ENCODE measurements at regions not wholly inside any gene's neighbourhood (a gene's known extent, or its start where the extent isn't known, plus 50 kb on each side); places are given as distances from the start of the nearest gene placed in this dataset.
"Not testable (repeated sequence)": the region's sequence is repeated elsewhere in the genome, so short reads cannot be mapped to it uniquely, and the experiment has no call there.

DNA sequence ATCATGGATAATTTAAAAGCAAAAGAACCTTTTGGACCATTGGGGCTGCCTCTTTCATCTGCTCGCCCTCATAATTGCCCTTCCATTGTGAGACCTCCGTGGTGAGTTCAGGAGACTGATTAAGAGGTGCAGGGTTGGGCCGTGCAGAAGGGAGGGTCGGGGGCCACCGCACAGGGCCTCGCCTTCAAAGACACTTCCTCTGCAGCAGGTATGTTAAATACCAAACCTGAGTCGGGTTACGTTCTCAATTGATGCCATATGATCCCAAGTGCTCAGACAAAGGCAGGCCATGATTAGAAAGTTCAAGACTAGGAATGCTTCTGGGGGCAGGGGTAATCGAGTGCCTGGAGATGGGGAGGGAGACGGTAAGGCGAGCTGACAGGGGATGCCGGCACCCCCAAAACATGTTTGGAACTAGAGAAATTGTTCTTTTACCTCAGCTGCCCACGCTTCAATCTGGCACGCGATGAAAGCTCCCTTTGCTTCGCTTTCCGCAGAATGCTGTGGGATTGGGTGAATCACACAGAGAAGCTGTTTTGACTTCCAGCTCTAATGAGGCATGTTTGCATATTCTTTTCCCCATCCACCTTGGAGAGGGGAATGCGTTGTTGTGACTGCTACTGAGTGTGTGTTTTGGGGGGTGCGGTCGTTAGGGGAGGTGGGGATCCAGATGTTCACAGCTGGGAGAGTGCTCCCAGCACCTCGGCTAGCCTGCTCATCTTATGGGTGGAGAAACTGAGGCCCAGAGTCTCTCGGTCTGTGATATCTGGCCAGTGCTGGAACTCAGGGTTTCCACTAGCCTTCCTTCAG is 309.1 kb downstream of the MYCN start:
- DNase-seq, result no peak

DNA sequence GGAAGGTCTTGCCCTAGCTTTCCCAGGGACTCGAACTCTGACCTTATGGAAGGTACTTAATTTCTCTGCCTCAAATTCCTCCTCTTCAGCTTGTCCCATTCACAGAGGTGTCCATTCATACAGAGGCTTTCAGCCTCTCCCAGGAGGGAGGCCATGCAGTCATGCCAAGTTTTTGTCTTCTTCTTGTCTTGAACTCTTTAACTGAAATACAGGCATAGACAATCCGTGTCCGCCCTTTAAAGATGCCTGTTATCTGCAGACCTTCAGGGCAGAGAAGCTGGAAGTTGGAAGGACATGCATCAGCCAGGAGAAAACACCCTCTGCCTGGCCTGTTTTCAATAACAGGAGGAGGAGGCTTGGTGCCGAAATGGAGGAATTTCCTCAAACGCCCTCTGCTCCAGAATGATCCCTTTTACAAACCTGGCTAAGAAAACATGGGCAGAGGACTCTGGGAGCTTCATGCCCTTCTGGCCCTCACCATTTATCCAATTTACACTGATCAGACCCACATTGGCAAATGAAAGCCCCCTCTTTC is 308.3 kb downstream of the MYCN start:
- DNase-seq, result no peak

- DNase-seq, result no peak
These were observed 307.2 kb downstream of the MYCN start for GRCh38 chr2:16247326-16248122.

- DNase-seq, result no peak
These were observed 306.6 kb downstream of the MYCN start for GRCh38 chr2:16246911-16247310.

DNA sequence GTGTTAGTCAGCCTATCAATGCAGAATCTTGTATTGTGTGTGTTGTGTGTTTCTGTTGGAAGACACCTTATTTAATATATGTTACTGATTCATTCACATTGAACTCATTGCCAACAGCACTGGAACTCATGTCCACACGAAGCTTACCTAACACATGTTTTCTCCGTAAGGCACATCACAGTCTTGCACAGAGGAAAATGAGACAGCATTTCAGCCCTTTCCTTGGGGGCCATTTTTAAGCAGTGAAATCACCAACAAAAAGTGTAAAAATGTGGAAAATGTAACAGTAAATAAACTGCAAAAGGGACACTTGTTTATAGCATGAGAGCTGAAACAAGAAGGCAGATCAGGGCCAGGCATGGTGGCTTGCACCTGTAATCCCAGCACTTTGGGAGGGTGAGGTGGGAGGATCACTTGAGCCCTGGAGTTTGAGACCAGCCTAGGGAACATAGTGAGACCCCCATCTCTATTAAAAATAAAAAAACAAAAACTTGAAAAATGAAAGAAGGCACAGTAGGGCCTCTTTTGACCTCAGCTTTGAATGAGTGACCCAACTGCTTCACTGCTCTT is 306.0 kb downstream of the MYCN start:
- DNase-seq, result no peak

DNA sequence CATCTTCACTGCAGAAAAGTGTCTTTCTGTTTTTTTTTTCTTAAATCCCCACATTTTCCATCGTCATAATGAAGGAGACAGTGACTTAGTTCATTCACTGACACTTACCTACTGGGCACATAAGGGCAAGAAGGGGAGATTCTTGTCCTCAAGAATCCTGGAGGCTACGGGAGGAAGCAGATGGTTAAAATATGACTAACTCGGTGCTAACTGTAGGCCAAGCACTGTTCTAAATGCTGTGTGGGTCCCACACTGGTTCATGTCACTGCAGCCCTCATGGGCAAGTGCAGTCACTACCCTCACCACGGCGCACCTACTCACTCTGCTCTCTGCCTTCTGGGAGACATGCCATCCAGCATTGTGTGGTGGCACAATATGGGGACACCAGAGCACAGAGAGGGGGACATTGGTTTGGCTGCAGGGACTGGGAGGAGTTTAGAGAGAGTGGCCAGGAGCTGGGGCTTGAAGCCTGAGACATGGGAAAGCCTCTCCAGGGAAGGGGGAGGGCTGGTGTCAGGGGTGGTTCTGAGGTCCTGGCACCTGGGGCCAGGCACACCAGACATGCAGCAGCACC is 305.2 kb downstream of the MYCN start:
- DNase-seq, result no peak

- no peak for DNase-seq
These were observed 304.6 kb downstream of the MYCN start for GRCh38 chr2:16244966-16245320.

DNA sequence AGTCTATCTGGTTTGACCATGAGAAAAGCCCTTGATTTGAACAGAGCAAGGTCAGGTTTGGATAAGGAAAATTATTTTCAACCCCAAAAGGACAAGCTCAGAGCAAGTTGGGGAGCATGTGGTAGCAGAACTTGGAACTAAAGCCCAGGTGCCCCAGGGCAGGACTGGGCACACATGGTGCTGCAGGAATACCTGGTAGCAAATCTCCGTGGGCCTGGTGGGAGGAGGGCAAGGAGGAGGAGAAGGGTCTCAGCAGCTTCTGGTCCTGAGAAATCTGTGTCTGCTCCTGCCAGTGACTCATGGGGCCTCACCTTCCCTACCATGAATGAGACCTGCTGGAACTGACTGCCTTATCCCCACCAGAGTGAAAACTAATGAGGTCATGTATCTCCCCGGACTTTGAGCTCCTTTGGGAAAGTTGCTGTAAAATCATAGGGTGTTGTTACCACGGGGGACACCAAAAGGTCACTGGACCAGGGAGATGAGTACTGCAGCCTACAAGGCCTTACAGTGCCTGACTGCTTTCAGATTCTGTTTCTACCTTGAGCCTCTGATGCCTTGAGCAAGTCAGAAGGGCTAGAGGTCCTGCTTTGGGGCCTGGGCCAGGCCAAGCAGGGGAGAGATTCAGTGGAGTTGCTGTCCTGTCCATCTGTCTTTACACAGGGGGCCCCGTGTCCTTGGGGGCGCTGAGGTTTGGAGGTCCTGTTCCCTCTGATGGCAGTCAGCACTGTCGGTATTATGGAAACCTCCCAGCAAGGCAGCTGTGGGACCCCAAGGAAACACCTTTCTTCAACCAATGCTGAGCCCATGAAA is 304.0 kb downstream of the MYCN start:
- DNase-seq, result no peak

DNA sequence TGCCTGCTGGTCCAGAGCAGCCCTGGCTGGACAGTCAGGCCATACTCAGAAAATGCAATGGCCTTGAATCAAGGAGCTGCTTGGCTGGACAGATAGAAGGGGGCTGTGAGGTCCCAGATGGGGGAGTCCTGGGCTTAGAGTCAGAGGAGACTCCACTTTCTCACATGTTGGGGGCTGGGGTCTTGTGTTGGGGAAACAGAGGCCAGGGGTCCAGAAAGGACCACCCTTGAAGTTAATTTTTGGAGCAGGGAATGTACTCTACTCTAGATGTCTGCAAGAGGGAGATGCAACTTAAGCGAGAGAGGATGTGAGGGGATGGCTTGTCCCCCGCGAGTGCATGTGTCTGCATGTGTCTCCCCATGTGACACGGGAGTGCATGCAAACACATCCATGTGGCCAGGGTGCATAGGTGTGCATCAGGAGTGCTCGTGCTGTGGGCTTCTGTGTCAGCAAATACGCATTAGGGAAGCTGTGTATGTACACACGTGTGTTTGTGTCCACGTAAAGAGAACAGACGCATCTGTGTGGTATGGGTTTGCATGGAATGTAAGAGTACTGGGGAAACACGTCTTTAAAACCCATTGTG is 303.2 kb downstream of the MYCN start:
- no peak for DNase-seq

GRCh38 chr2:16242906-16243305 is 302.6 kb downstream of the MYCN start:
- DNase-seq, result no peak

DNA sequence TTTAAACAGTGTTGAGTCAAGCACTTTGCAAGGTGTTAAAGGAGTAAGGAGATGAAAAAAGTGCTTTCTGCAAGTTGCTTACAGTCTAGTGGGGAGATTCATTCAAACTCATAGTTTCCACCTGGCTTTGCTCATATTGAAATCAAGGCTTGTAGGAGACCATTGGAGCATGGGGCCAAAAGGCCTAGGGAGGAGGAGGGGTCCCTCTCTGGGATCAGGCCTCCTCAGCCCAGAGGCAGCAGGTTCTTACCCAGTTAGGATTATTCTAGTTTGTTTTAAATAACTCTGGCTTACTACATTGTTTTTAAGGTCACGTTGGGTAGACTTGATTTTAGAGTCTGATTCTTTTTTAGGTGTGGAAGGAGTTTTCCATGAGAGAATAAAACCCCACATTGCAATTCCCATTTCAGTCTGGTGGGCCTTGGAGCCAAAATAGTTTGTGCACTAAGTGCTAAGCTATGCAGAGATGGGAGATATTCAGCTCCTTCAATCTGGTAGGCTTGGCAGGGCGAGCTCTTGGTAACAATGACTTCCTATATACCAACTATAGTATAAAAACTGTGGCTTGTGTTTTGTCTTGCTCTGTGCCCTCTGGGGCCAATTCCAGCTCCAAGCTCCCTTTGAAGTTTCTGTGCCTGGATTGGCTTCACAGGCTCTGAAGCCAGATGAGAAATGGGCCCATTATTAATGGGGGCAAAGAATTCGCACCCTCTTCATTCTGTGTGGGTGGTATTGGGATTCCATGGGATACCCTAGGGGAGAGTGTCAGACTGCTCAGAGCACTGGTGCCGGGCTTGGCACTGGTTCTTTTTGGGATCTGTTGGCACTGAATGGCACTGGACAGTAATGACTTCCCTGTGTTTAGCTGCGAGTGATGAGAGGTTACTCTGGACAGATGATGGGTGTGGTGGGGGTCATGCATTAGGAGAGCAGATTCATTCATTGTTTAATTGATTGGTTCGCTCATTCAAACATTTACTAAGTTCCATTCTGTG is 301.1 kb downstream of the MYCN start:
- no peak for DNase-seq

DNA sequence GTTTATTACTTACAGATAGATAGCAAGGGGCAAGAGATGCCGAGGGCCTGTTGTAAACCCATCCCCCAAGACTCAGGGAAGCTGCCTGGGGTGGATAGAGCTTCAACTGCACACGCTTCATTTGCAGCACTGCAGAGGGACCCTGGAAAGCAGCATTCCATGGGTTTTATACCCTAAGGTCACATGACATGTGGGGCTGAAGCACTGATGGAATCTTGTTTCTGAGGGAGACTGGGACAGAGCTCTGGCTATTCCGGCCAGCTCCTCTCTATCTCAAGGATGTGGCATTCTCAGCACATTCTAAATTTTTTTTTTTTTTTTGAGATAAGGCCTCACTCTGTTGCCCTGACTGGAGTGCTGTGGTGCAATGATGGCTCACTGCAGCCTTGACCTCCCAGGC is 300.1 kb downstream of the MYCN start:
- DNase-seq, result no peak

- no peak for DNase-seq
These were observed 299.0 kb downstream of the MYCN start for GRCh38 chr2:16239296-16239850.

- DNase-seq, result no peak
These were observed 298.4 kb downstream of the MYCN start for GRCh38 chr2:16238786-16239185.

GRCh38 chr2:16238001-16238761 is 297.8 kb downstream of the MYCN start:
- no peak for DNase-seq

- no peak for DNase-seq
These were observed 295.4 kb downstream of the MYCN start for GRCh38 chr2:16235747-16236146.

GRCh38 chr2:16235291-16235690 is 294.9 kb downstream of the MYCN start:
- DNase-seq, result not testable (repeated sequence)

- no peak for DNase-seq
These were observed 288.6 kb downstream of the MYCN start for GRCh38 chr2:16228951-16229350.

- no peak for DNase-seq
These were observed 288.1 kb downstream of the MYCN start for GRCh38 chr2:16228471-16228870.

Data from CD4-positive, alpha-beta T cell treated with Interleukin-12 subunit alpha and Interleukin-12 subunit beta, for 1 hour (primary cell).